Panc1 (cell line): ENCODE measurements at regions not wholly inside any gene's neighbourhood (a gene's known extent, or its start where the extent isn't known, plus 50 kb on each side); places are given as distances from the start of the nearest gene placed in this dataset.
"Not testable (repeated sequence)": the region's sequence is repeated elsewhere in the genome, so short reads cannot be mapped to it uniquely, and the experiment has no call there.

ENCODE experiments used
- ATAC-seq: fragments of 200-7000 bp; cut with Tn5 transposase; 2 replicates; pipeline ENCODE4 v1.9.1; 2020; ENCODE audit warnings: mild to moderate bottlenecking, moderate library complexity
- BruUV-seq: library from RNA; stranded (reverse); fragments of 400-500 nt; replicated peaks from 2 replicates; lab custom pipeline; 2021; lab: Mats Ljungman, UMichigan
- CTCF ChIA-PET: fragments of 300-600 bp; sonication (Branson Sonifier 250); formaldehyde crosslinking; loops from one replicate; lab custom pipeline; 2022; ENCODE audit warnings: antibody characterized with exemption; lab: Charles Lee
- POLR2A ChIA-PET: fragments of 300-600 bp; sonication (Branson Sonifier 250); formaldehyde crosslinking; loops from one replicate; lab custom pipeline; 2022; ENCODE audit warnings: antibody characterized with exemption; lab: Charles Lee
- DNase-seq: peaks from one replicate; pipeline ENCODE4 v3.0.0-alpha.2; 2010; ENCODE audit warnings: low read depth, low spot score
- H3K27ac ChIP-seq: 2 replicates; pipeline ENCODE4 v1.5.1; 2011; ENCODE audit warnings: mild to moderate bottlenecking, low read length, inconsistent platforms
- H3K27me3 ChIP-seq: fragments of 200-500 bp; sonication (Bioruptor generic); 2 replicates; pipeline ENCODE4 v1.6.0; 2014; ENCODE audit warnings: low read length, inconsistent platforms; ENCODE audit not compliant: control insufficient read depth, insufficient read depth
- H3K36me3 ChIP-seq: fragments of 200-500 bp; sonication (Bioruptor generic); 2 replicates; pipeline ENCODE4 v1.5.1; 2014; ENCODE audit warnings: inconsistent platforms, mild to moderate bottlenecking, low read length, moderate library complexity; ENCODE audit not compliant: control insufficient read depth, insufficient read depth
- H3K4me1 ChIP-seq: 2 replicates; pipeline ENCODE4 v1.5.1; 2011; ENCODE audit warnings: inconsistent platforms, mild to moderate bottlenecking, low read length, moderate library complexity; ENCODE audit not compliant: control insufficient read depth, insufficient read depth
- H3K4me3 ChIP-seq, 2 experiments: 2 replicates each; pipeline ENCODE4 v1.5.1; 2011 to 2012; ENCODE audit warnings: low read depth in 2 of 2, low read length in 2 of 2, mild to moderate bottlenecking in 2 of 2, inconsistent platforms in 1 of 2, moderate library complexity in 1 of 2
- H3K9me3 ChIP-seq: fragments of 200-500 bp; sonication (Bioruptor generic); 2 replicates; pipeline ENCODE4 v1.5.1; 2014; ENCODE audit warnings: low read depth, mild to moderate bottlenecking, inconsistent platforms, low read length, moderate library complexity; ENCODE audit not compliant: control insufficient read depth, insufficient read depth
- CTCF ChIP-seq: fragments of 450-650 bp; IDR thresholded peaks from 2 replicates; pipeline ENCODE4 v1.5.1; 2017; ENCODE audit warnings: mild to moderate bottlenecking
- POLR2AphosphoS5 ChIP-seq: IDR thresholded peaks from 2 replicates; pipeline ENCODE4 v1.6.1; 2012; ENCODE audit warnings: mild to moderate bottlenecking, low read depth, low read length, moderate library complexity
- REST ChIP-seq, 2 experiments: IDR thresholded peaks; 2 replicates each; pipeline ENCODE4 v1.6.1; 2011 to 2012; ENCODE audit warnings: low read depth in 2 of 2, control low read depth in 1 of 2, low read length in 1 of 2, mild to moderate bottlenecking in 1 of 2, moderate library complexity in 1 of 2; ENCODE audit not compliant: insufficient read depth in 1 of 2
- SIN3A ChIP-seq: IDR thresholded peaks from 2 replicates; pipeline ENCODE4 v1.6.1; 2012; ENCODE audit warnings: low read depth, mild to moderate bottlenecking, low read length, moderate library complexity, borderline replicate concordance; ENCODE audit not compliant: insufficient read depth
- TCF7L2 ChIP-seq: IDR thresholded peaks from 2 replicates; pipeline ENCODE4 v1.6.1; 2011; ENCODE audit warnings: mild to moderate bottlenecking, low read depth, low read length, inconsistent platforms
- in situ Hi-C: cut with HindIII; loops from 2 replicates; pipeline ENCODE4 v1.10.0; 2016; ENCODE audit warnings: low sequenced_read_pairs, low pct_unique_long_range_greater_than_20kb
- intact Hi-C: fragments of 100-400 bp; cut with micrococcal nuclease; formaldehyde crosslinking; loops from one replicate; pipeline ENCODE4 v1.10.0; 2022; ENCODE audit not compliant: unreplicated experiment

GRCh38 chr1:178609015-178609414 is 96.1 kb downstream of the TEX35 start:
- no TSS peak for BruUV-seq
- ATAC-seq = no peak
- no peak for DNase-seq
- H3K4me3 ChIP-seq = no peak overlapping the region
- TF ChIP-seq REST (IDR thresholded peaks at IDR 0.05; ENCODE audit: insufficient read depth in 1 of 2, low read depth in 2 of 2, low read length in 1 of 2) (no peak), POLR2AphosphoS5 (no peak)
- H3K36me3 ChIP-seq = no peaks in the 10 kb centered on the region
- no peaks in the 10 kb centered on the region for H3K27me3 ChIP-seq
- ChIA-PET CTCF (no interaction called here), POLR2A (interaction anchor here (0.6 kb wide), 1 partner anchor 580 kb away, joined by 4 read pairs; no protein-coding TSS in a partner anchor)
- in situ Hi-C loops (no loop called here), intact Hi-C loops (no loop called here)
- no peak overlapping the region for H3K27ac ChIP-seq
- no peaks in the 10 kb centered on the region for H3K9me3 ChIP-seq
- no peaks in the 10 kb centered on the region for H3K4me1 ChIP-seq

GRCh38 chr1:178610690-178611410 is 97.9 kb downstream of the TEX35 start:
- H3K36me3 ChIP-seq, BruUV-seq, H3K4me3 ChIP-seq, H3K27ac ChIP-seq, intact Hi-C loops, DNase-seq, H3K9me3 ChIP-seq, POLR2A ChIA-PET, CTCF ChIA-PET, ATAC-seq, in situ Hi-C loops, H3K27me3 ChIP-seq, H3K4me1 ChIP-seq: not testable (repeated sequence)

- H3K4me3 ChIP-seq = no peak overlapping the region
- BruUV-seq = no TSS peak
- no peaks in the 10 kb centered on the region for H3K4me1 ChIP-seq
- CTCF ChIA-PET = no interaction called here
- ATAC-seq = no peak
- H3K36me3 ChIP-seq = no peaks in the 10 kb centered on the region
- POLR2A ChIA-PET = no interaction called here
- in situ Hi-C loops (no loop called here), intact Hi-C loops (no loop called here)
- DNase-seq = no peak
- TF ChIP-seq SIN3A = no peak
- TF ChIP-seq POLR2AphosphoS5 = no peak
- no peak for TF ChIP-seq REST (IDR thresholded peaks at IDR 0.05; ENCODE audit: insufficient read depth in 1 of 2, low read depth in 2 of 2, low read length in 1 of 2)
- no peak for TF ChIP-seq TCF7L2
- TF ChIP-seq CTCF = no peak
- H3K27ac ChIP-seq = no peak overlapping the region
- no peaks in the 10 kb centered on the region for H3K27me3 ChIP-seq
- H3K9me3 ChIP-seq = no peaks in the 10 kb centered on the region
These were observed 99.4 kb downstream of the TEX35 start for GRCh38 chr1:178612261-178612660.
